Liver (tissue), 3 donors: ENCODE measurements at regions not wholly inside any gene's neighbourhood (a gene's known extent, or its start where the extent isn't known, plus 50 kb on each side); places are given as distances from the start of the nearest gene placed in this dataset.

Source experiments
- CTCF ChIP-seq: fragments of 150-350 bp; IDR thresholded peaks from 2 replicates; pipeline ENCODE4 v1.5.1; 2017; ENCODE audit warnings: improper control_type of control experiment, low read depth, low read length; ENCODE audit not compliant: missing input control
- EGR1 ChIP-seq, 2 donors: IDR thresholded peaks; 2 replicates each; pipeline ENCODE4 v1.6.1; 2016 to 2018; ENCODE audit warnings: antibody characterized with exemption in 2 of 2, low read depth in 2 of 2
- REST ChIP-seq: IDR thresholded peaks from 2 replicates; pipeline ENCODE4 v1.6.1; 2016; ENCODE audit warnings: antibody characterized with exemption, mild to moderate bottlenecking
- RXRA ChIP-seq, 2 donors: IDR thresholded peaks; 2 replicates each; pipeline ENCODE4 v1.6.1; 2017 to 2018; ENCODE audit warnings: antibody characterized with exemption in 2 of 2, mild to moderate bottlenecking in 1 of 2
- TAF1 ChIP-seq: conservative IDR thresholded peaks from 2 replicates; pipeline ENCODE4 v1.6.1; 2016; ENCODE audit warnings: antibody characterized with exemption, mild to moderate bottlenecking
- TF ChIP-seq, protein P1 (sequence below): IDR thresholded peaks from 2 replicates; pipeline ENCODE4 v1.6.1; 2016; ENCODE audit warnings: antibody characterized with exemption
- TF ChIP-seq, protein P2 (sequence below): IDR thresholded peaks from 2 replicates; pipeline ENCODE4 v1.6.1; 2016; ENCODE audit warnings: antibody characterized with exemption
- donor health status: healthy.
- donor health status: healthy.

DNA sequence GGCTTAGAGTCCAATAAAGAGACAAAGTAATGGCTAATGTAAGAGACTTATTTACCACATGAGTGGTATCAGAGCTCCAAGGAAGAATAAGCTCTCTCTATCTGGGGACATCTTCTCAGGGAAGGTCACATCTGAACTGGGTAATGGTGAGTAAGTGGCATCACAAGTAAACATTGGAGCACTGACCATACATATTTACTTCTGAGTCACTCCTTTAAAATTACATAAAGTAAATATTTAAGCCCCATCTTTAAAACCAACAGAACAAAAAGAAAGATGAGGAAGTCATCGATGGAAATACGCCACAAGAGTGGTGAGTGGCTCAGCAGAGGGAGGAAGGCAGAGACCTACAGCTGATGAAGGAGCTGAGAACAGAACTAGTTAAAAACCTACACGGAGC is 159.9 kb downstream of the DUSP6 start:
- TF ChIP-seq RXRA (IDR thresholded peaks at IDR 0.05) = no peak
- TF ChIP-seq, protein P1, sequence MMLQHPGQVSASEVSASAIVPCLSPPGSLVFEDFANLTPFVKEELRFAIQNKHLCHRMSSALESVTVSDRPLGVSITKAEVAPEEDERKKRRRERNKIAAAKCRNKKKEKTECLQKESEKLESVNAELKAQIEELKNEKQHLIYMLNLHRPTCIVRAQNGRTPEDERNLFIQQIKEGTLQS = no peak
- TF ChIP-seq CTCF = no peak
- TF ChIP-seq REST = no peak
- TF ChIP-seq TAF1 = no peak
- no peak for TF ChIP-seq EGR1 (IDR thresholded peaks at IDR 0.05; ENCODE audit: low read depth in 2 of 2)
- TF ChIP-seq, protein P2, sequence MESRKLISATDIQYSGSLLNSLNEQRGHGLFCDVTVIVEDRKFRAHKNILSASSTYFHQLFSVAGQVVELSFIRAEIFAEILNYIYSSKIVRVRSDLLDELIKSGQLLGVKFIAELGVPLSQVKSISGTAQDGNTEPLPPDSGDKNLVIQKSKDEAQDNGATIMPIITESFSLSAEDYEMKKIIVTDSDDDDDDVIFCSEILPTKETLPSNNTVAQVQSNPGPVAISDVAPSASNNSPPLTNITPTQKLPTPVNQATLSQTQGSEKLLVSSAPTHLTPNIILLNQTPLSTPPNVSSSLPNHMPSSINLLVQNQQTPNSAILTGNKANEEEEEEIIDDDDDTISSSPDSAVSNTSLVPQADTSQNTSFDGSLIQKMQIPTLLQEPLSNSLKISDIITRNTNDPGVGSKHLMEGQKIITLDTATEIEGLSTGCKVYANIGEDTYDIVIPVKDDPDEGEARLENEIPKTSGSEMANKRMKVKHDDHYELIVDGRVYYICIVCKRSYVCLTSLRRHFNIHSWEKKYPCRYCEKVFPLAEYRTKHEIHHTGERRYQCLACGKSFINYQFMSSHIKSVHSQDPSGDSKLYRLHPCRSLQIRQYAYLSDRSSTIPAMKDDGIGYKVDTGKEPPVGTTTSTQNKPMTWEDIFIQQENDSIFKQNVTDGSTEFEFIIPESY = no peak
